ENCODE measurements at regions not wholly inside any gene's neighbourhood (a gene's known extent, or its start where the extent isn't known, plus 50 kb on each side); places are given as distances from the start of the nearest gene placed in this dataset.

- TF ChIP-seq, protein P1, sequence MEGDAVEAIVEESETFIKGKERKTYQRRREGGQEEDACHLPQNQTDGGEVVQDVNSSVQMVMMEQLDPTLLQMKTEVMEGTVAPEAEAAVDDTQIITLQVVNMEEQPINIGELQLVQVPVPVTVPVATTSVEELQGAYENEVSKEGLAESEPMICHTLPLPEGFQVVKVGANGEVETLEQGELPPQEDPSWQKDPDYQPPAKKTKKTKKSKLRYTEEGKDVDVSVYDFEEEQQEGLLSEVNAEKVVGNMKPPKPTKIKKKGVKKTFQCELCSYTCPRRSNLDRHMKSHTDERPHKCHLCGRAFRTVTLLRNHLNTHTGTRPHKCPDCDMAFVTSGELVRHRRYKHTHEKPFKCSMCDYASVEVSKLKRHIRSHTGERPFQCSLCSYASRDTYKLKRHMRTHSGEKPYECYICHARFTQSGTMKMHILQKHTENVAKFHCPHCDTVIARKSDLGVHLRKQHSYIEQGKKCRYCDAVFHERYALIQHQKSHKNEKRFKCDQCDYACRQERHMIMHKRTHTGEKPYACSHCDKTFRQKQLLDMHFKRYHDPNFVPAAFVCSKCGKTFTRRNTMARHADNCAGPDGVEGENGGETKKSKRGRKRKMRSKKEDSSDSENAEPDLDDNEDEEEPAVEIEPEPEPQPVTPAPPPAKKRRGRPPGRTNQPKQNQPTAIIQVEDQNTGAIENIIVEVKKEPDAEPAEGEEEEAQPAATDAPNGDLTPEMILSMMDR (conservative IDR thresholded peaks at IDR 0.05; ENCODE audit: low read length) = no peak
- TF ChIP-seq EZH2phosphoT487 (IDR thresholded peaks at IDR 0.05; ENCODE audit: borderline replicate concordance, low read depth, low read length) = no peak
Observed at GRCh38 chr20:60727425-60727824, 524.6 kb upstream of the CDH4 start.

All from OCI-LY7 (cell line).